A172 (cell line): ENCODE measurements at regions not wholly inside any gene's neighbourhood (a gene's known extent, or its start where the extent isn't known, plus 50 kb on each side); places are given as distances from the start of the nearest gene placed in this dataset.

Experiments
- DNase-seq: peaks from one replicate; pipeline ENCODE4 v3.0.0-alpha.2; 2015; ENCODE audit warnings: low spot score

- no peak for DNase-seq
These were observed 266.3 kb downstream of the FBXW7 start for GRCh38 chr4:152269448-152270191.

GRCh38 chr4:152267811-152268210, 268.1 kb downstream of the FBXW7 start:
- DNase-seq: no peak

DNA sequence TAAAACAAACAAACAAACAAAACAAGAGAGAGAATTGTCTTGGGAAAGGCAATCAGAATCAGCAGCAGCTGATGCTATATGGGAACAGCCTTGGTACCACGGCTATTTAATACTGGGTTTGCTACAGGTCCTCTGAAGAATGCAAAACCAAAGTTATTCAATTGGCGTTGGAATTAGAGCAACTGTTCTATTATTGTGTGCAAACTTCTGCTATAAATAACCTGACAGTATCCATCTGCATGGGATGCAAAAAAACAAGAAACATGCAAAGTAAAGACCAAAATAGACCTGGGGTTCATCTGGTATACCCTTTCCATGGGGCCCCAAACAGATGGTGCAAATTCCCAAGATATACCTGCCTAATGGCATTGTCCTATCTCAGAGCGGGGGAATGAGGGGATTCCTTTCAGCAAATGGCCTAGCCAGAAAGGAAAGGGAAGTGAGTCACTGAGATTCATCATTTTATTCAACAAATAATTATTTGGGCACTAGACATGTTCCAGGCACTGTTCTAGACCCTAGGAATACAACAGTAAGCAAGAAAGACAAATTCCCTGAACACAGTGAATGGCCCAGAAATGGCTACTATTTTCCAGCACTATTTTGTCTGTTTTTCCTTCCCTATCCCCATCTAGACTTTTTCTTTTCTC, 268.9 kb downstream of the FBXW7 start:
- no peak for DNase-seq

GRCh38 chr4:152265149-152265621, 270.7 kb downstream of the FBXW7 start:
- peak; percentile 72 for DNase-seq

GRCh38 chr4:152264106-152264505, 271.8 kb downstream of the FBXW7 start:
- no peak for DNase-seq

- DNase-seq: peak; percentile 64
These were observed 276.0 kb downstream of the FBXW7 start for GRCh38 chr4:152259866-152260265.

DNA sequence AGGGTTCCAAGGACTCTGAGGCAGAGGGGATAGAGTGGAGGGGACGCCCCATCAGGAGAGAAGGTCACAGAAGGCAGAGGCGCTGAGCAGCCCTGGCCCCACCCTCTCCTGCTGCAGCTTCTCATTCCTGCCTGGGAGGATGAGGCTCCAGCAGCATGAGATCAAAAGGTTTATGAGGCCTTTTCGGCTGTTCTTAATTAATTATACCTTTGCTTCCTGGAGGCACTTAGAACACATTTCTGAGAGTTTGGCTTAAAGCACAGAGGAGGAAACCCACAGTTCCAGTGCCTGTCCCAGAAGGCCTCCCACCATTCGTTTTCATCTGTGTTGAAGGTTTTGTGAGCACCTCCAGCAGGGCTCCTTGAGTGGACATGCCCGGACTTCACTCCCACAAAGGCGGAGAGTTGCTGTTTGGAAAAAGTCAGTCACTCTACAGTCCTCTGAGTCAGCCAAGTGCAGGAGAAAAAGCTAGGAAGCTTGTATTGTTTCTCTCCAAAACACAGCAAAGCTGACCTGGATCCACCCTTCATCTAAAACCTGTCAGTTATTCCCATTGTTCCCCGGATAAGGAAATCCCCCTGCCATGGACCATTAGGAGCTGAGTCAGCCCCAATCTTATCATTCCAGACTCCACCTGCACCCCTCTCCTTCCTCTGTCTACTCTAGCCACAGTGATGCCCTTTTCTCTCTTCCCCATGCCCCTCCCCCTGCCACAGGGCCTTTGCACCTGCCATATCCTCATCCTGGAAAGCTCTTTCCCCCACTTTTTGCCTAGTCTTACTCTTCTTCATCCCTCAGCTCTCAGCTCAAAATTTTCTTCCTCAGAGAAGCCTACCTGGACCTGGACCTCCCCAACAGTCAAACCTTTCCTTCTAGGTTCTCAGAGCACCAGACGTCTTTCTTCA, 276.8 kb downstream of the FBXW7 start:
- peak; percentile 53 for DNase-seq

GRCh38 chr4:152258391-152258790, 277.5 kb downstream of the FBXW7 start:
- DNase-seq: no peak

GRCh38 chr4:152257601-152258066, 278.3 kb downstream of the FBXW7 start:
- DNase-seq: peak; percentile 26

- DNase-seq: no peak
These were observed 278.9 kb downstream of the FBXW7 start for GRCh38 chr4:152256996-152257395.

DNA sequence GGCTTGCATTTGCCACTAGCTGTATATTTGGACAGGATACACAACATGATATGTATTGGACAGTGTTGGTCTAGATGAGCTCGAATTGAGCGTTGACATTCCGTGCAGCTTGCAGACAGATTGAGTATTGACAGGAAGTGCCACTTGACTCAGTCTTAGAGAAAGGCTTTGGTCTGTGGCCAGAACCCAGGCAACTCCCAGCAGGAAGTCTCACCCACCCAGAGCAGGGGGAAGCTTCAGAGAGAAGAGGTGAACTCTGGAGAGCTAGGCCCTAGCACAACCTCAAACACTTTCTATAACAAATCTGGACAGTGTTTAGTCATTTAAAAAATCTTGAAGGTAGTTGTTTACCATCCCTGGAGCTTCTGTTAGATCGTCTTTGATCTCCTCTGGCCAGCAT, 280.5 kb downstream of the FBXW7 start:
- DNase-seq: peak; percentile 18

DNA sequence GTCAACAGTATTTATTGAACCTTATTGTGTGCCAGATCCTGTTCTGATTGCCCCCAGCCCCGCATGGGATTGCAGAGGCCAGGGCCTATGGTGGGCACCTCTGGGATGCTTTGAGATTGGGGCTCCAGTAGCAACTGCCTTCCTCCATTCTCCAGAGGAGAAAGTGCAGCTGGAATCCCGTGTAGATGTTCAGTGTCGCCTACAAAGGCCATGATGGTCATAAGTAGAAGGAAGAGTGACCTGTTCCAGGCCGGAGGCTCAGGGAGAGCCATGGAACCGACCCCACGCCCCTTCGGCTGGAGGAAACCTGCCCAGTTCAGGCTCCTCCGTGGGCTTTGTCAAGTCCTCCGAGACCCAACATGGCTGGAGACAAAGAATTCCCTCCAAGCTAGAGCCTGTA, 287.5 kb downstream of the FBXW7 start:
- DNase-seq: no peak

DNA sequence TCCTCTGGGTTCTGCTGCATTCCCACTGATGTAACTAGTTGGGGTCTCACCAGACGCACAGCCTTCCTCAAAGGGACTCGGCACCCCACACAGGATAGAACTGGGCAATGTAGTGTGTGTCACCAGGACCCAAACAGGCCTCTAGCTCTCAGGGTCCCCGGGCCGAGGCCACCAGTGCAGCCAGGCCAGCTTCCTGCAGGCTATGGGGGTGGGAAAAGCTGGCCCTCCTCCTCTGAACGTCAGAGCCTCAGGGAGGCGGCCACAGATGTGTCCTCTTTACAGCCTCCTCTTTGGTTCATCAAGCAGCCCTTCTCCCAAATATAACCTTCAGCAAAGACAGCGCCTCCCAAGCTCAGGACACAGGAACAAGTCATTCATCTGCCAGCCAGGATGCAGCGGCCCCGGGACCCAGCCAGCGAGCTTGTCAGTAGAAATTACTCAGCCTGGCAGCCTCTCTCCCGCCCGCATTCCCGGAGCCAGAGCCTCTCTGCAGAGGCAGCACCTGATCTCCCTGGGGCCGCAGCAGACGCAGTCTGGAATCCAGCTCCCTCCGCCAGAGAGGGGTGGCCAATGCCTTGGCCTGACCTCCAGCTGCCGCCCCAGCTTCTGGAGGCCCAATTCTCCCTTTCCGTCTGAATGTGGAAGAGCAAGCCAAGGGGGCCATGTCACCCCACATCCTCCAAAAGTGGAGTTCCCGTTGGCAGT, 288.5 kb downstream of the FBXW7 start:
- DNase-seq: no peak

- DNase-seq: no peak
These were observed 289.2 kb downstream of the FBXW7 start for GRCh38 chr4:152246659-152247058.

DNA sequence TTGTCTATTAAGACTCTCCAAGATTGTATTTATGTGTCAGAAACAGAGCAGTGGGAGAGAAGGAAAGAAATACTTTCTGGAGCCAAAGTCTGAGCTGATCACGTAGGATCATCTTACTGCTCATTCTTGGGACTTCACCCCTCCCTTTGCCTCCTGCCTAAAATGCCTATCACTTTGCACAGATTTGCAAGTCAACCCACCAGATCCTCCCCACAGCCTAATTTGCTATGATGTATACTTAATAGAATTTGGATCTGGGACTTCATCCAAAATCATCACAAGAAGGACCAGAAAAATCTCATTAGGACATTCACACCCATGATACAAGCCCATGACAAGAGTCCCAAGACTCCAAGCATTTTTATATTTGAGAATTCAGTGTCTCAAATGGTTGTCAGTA, 290.2 kb downstream of the FBXW7 start:
- no peak for DNase-seq

DNA sequence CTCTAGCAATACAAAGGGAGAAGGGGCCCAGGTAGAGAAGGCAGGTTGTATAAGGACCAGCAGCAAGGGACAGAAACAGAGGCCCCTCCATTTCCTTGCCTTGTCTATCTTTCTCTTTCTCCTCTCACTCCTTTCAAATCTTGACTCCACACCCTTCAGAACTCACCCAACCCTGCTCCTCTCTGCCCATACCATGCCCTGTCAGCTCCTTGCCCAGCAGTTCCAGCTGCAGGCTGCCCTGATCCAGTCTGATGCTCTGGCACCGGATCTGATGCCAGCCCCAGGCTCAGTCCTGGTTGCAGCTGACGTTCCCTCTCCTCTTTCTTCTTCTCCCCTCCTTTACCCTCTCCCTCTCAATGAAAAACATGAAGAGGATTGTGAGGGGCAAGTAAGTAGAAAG, 291.2 kb downstream of the FBXW7 start:
- no peak for DNase-seq

- peak; percentile 60 for DNase-seq
These were observed 291.8 kb downstream of the FBXW7 start for GRCh38 chr4:152243896-152244595.

- no peak for DNase-seq
These were observed 292.7 kb downstream of the FBXW7 start for GRCh38 chr4:152243206-152243605.

DNA sequence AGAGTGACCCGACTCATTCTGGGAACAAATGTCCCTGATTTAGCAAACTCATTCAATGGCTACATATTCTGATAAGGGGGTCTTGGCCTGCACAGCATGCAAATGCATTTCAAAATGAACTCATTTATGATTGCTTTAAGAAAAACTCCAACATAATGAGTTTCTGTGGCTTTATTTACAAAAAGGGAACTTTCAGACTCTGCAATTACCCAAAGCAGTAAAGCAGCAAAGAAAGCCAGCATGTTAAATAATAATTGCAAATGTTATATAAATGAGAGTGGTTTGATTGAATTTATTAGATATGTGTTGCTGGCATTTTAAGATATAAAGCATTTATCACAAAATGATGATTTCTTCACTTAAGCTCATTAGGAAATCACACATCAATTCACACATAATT, 295.7 kb downstream of the FBXW7 start:
- DNase-seq: no peak

DNA sequence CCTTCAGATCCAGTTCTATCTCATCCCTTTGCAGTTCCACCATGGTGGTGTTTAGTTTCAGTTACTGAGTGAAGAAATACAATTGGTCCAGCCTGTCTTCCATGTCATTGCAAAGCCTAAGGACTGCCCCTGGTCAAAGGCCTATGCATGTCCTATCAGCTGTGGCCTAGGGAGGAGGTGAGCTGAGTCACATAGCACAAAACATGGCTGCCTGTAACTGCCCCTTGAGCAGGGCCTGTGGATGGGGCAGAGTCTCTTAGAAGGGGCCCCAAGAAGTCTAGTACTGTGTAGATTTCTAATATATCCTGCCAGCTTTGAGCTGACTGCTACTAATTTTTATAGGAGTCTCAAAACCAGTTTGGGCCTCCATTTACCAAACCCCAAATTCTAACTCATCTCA, 296.7 kb downstream of the FBXW7 start:
- no peak for DNase-seq

DNA sequence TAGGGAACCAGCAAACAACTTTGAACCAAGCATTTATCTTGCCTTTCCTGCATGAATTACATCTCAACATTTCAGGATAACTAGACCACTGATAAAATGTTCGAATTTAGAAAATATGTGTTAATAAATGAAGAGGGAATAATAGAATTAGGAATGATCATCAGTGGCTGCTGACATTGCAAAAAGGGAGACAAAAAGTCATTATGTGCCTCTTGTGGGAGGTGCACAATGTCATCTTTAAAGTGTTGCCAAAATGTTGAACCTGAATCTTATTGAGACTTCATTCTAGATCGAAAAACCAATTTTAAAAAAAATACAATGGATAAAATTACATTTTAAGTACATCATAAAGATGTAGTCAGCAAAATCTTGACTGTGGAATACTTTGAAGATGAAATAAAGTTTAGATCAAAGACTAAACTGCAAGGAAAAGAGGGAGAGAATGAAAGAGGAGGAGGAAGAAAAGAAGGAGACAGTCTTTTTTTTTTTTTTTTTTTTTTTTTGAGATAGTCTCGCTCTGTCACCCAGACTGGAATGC, 299.3 kb downstream of the FBXW7 start:
- DNase-seq: no peak
